SK-N-MC (cell line): ENCODE measurements at regions not wholly inside any gene's neighbourhood (a gene's known extent, or its start where the extent isn't known, plus 50 kb on each side); places are given as distances from the start of the nearest gene placed in this dataset.

ENCODE experiments used
- EZH2 ChIP-seq: fragments of 200-600 bp; sonication (generic); IDR thresholded peaks from one replicate; pipeline ENCODE4 v1.6.1; 2017; ENCODE audit warnings: antibody characterized with exemption
- FOXP2 ChIP-seq: optimal IDR thresholded peaks from 2 replicates; pipeline ENCODE3; 2011; ENCODE audit warnings: mild to moderate bottlenecking, moderate library complexity; ENCODE audit not compliant: insufficient read depth; ENCODE audit errors: extremely low read length, control extremely low read depth
- POLR2AphosphoS5 ChIP-seq: IDR thresholded peaks from 2 replicates; pipeline ENCODE4 v1.6.1; 2012; ENCODE audit warnings: mild to moderate bottlenecking, low read depth, low read length, borderline replicate concordance

DNA sequence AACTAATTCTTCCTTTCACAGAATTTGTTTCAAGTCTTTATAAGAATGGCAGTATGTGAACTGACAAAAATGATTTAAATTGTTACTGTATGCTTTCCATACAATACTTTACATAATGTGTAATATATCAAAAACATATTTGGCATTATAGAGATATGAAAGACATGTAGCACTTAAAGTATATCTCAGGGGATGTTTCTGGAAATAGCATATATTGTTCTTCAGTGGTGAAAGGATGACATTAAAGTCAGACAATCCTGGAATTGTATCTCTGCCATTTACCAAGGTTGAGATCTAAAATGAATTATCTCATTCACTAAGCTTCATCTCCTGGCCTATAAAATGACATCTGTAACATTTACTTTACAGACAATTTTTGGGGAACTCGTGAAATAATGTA, 358.4 kb upstream of the EPHA5 start:
- no peak for TF ChIP-seq EZH2
- no peak for TF ChIP-seq FOXP2
- TF ChIP-seq POLR2AphosphoS5 = no peak
